ENCODE measurements at regions not wholly inside any gene's neighbourhood (a gene's known extent, or its start where the extent isn't known, plus 50 kb on each side); places are given as distances from the start of the nearest gene placed in this dataset.

DNA sequence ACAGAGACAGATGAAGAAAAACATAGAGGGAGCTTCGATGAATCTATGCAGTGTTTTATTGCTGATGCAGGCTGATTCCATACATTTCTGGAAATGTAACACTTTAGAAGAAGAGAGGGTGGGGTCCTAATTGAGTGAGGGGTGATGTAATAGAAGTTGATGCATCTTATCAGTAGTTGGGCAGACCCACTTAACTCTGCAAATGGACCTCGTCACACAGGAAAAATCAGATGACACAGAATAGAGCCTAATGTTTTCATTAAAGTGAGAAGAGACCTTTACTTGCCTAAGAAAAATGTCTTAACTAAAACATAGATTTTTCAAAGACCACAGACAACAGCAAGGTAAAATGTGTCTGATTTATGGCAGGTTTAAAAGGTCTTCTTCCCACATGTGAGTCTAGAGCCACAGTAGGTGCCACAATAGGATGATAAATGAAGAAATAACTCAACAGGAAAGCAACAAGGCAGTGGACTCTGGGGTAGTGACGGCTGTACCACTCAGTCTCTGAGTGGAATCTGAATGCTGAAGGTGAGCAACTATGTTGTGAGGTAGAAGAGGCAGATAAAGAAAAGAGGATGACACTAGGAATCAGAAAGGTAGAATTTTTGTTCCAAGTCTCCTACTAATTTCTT lies 414.7 kb upstream of the PIK3C3 start:
- no peak for DNase-seq (ENCODE audit: low spot score)

DNA sequence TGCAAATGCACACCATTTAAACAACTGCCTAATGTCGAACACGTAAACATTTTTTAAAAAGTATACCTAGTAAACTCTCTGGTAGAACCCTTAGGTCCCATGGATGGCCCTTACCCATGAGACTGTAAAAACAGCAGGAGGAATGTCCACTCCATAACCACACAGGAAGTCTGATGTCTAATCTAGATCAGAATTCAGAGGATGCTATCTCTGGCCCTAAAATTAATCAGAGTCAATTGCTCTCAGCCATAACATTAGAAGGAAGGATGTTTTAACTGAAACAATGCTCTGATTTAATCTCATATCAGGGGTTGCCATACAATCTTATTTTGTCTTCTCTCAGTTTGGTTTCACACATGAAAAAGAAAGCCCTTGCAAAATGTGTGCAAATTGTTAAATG lies 416.3 kb upstream of the PIK3C3 start:
- DNase-seq (ENCODE audit: low spot score): no peak

DNA sequence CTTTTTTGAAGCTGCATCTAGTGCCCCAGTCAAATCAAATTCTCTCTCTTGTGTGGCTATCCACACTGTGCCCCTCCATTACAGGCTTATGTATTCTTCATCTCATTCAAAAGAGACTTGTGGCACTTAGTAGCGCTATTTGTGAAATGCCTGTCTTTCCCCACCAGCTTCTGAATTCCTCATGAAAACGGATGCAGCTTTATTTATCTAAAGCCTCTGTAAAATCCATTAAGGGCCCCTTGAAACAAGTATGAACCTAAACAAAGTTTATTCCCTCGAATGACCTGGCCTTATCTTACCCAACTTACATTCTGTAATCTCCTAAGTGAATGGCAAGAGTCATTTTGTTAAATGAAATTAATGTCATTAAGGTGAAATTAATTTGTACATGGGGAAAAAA lies 417.4 kb upstream of the PIK3C3 start:
- no peak for DNase-seq (ENCODE audit: low spot score)

DNA sequence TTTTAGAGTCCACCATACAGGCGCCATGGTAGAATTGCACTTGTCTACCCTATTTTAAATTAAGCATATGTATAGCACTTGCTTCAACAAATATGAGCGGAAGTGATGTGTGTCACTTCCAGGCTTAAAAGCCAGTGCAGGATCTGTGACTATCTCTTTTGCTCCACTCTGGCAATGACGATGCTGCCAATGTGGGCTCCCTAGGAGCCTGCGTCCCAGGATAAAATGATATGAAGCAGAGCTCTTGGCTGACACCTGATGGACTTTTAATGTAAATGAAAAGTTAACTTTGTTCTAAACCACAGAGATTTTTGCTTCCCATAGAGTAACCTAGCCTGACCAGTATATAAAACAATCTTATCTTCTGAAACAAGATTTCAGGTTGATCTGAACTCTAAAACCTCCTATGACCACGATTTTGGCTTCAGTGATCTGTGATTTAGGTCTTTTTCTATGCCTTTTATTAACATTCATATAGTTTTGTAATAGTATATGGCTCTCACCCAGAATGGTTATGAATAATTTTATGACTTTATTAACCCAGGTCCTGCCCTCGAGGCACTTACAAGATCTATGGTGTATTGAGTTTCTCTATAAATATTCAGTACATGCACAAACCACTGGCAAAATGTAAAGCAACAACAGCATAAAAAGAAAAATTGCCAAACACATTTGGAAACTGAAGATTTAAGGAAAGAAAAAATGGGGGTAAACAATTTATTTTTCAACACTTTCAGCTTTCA lies 422.5 kb upstream of the PIK3C3 start:
- DNase-seq (ENCODE audit: low spot score): no peak

DNA sequence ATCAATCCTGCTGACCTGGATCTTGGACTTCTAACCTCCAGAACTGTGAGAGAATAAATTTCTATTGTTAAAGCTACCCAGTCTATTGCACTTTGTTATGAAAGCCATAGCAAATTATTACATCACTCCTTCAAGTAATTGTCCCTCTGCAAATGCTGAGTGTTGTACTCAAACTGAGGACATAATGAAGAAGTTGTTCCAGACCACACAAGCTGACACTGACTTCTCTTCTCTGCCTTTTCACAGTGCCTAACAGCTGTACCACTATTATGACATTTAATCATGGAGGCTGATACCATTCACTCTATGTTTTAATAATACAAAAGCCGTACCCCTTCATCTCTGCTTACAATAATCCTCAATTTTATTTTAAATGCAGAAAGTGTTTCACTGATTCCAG lies 424.1 kb upstream of the PIK3C3 start:
- no peak for DNase-seq (ENCODE audit: low spot score)

DNA sequence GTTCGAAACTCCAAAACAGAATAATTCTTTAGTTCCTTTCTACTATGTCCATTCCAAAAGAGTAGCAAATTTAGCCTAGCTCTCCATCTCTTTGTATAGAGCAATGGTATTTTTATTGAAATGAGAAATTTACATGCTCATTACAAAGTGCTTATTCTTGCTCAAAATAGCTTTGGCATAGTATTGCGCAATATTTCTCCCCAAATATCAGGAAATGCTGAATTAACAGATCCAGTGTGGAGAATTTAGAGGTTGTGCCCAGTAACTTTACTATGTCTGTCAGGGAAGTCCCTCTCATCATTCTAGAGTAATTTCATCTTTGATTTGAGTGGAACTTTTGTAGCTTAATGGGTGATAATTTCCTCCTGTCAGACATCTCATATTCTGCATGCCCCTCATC lies 425.9 kb upstream of the PIK3C3 start:
- no peak for DNase-seq (ENCODE audit: low spot score)

DNA sequence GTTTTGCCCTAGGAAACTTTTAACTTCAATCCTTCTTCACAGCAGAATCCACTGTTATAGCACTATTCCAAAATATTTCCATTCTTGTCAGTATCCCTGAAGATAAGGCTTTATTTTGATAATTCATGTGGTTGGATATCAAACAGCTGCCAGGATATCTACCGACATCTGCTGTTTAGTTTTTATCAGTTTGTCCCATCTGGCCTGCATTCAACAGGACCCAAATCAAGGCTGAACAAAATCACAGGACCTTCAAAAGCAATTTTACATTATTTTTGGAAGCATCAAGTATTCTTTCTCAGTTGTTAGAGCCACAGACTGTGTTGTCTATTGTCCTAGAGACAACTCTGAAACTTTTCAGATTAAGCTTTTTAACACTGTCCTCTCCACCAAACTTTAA lies 429.0 kb upstream of the PIK3C3 start:
- DNase-seq (ENCODE audit: low spot score): no peak

DNA sequence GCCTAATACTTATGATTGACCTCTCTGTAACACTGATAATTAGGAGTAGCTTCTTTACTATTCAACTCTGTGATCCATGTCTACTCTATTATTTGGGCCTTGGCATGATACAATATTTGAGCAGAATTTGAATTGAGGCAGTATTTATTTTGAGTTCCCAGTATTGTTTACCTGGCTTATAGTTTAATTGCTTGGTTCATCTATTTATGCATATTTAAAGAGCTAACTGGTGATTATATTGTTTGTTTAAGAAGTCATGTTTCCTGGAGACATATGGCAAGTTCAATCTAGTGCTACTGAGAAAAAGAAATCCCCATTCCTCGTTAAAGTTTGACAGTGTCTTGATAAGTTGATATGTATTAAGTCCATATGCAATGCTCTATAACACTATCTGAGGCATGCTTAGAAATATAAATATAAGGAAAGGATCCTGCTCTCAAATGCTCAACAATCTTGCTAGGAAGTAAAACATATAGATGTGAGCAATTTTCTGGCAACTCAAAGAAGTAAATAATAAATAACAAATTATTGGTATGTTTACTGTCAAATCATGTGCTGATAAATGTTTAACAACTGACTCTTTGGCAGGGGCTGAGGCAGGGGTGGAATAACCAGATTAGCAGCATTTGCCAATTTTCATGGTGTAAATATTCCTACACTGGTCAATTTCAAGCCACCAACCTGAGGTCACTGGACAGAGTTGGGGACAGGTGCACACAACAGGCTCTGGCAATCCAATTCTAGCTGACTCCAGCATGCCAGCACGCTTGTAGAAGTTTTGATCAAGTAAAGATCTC lies 430.2 kb upstream of the PIK3C3 start:
- no peak for DNase-seq (ENCODE audit: low spot score)

DNA sequence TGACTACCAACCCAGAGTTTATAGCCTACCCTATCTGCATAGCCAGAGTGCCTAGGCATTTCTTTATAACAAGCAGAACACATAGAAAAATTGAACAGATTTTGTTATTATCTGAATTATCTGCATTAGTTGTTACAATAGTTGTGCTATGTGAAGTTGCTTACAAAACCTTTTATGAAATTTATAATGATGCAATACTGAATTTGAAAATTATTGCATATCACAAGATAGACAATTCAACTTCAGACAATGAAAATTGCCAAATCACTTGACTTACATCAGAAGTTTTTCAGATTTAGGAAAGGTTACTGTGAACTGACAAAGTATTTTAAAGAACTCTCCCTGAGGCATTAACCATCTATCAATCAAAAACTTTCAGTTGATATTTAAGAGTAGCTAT lies 437.9 kb upstream of the PIK3C3 start:
- no peak for DNase-seq (ENCODE audit: low spot score)

DNA sequence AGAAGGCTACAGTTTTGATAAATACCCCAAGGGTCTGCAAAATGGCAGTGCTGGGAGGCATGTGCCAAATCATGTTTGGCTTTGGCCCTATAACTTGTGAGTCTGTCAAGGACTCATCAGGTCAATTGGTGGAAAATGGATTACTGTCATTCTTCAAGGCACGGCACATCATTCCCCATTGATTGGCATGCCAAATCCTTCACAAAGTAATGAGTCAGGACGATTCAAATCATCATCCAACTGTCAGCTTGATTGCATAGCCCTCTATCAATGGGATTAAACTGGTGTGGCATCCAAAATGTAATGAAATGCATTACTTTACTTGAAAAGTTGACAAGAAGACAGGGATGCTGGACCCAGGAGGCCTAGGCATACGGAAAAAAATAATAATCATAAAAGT lies 441.6 kb upstream of the PIK3C3 start:
- DNase-seq (ENCODE audit: low spot score): no peak

DNA sequence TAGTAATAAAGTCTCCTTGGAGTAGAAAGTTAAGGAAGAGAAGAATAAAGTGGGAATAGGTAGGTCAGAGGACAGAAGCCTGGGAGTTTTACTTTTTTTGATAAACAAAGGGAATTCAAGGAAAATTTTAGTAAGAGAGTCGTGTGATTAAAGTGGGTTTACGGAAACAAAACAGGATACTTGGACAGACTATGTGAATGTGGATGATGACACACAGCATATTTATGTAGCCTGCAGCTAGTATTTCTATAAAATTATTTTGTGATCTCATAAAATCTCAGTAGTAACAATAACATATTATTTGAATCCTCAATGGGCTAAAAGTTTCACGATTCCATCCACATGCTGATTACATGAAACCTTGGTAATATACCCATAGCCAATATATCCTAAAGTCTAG lies 450.7 kb upstream of the PIK3C3 start:
- DNase-seq (ENCODE audit: low spot score): no peak

DNA sequence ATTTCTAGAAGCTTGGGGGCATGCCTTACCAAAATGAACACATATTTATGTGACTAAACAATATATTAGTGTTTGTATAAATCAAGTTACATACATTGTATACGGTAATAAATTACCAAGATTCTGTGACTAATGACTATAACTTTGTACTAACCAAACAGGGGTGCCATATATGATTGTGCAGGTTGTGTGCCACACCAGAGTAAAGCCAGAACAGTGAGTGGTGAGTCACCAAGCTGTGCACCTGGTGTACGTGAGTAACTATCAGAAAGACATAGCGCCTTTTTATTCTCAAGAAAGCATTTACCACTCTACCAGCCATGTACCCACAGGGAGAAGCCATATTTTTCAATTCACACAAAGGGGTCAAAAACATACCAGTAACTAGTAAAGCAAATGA lies 453.2 kb upstream of the PIK3C3 start:
- DNase-seq (ENCODE audit: low spot score): no peak

DNA sequence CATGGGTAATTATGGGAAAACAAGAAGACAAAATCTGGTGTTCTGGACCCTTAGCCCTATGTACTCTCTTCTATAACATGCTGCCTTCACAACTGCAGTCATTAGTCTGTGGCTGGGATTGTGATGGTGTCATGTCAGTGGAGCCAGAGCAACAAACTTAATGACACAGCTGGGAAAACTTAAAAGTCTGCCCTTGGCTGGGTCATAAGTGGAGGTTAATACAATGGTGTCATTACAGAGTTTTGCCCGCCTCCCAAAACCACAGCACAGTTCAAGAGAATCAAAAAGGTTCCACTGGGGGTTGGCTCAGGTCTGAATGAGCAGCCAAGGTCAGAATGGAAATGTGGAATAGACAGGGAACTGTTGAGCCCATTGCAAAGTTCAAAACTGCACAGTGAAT lies 455.7 kb upstream of the PIK3C3 start:
- DNase-seq (ENCODE audit: low spot score): no peak

DNA sequence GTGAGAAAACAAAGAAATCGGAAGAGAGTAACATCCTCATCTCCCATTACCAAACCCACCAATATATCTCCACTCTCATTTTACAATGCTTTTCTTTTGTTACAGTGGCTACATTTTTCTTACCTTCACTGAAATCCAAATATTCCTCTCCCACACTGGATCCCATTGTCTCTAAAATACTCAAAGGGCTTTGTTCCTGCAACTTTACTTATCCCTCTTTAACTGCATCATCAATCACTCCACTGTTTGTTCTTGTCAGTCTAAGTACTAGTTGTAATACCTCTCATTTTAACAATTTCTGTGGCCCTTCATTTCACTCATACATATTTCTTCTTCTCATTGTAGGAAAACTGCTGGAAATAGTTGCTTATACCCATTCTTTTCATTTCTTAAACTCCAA lies 464.2 kb upstream of the PIK3C3 start:
- no peak for DNase-seq (ENCODE audit: low spot score)

DNA sequence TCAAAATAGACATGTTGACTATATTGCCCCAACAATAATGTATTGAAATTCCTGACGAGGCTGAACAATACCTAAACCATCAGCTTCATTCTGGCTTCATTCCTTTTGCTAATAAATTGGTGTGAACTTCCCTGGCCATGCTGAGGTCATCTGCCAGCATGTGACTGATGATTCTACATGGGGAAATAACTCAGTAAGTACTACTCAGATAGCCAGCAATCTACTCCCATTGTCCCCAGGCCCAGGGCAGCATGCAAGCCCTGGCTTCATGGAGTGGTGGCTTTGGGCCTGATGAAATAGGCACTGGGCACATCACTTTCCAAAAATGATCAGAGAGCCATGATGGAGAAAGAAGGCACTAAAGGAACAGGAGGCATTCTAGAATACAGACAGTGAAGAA lies 468.5 kb upstream of the PIK3C3 start:
- DNase-seq (ENCODE audit: low spot score): no peak

DNA sequence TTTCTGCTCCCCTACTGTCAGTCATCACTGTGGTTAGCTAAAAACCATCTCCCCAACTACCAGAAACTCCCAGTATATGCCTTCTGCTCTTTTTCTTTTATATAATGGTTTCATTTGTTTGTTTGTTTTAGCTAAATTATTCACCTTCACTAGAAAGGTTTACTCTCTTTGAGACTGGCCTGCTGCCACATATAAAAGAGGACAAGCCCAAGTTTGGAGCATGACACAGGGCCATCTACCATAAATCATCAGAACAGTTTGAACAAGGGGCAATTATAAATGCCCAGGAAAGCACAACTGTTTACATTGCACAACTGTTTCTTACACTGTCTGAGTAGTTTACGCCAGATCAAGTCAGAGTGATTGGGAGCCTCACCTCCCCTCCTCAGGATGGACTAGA lies 471.0 kb upstream of the PIK3C3 start:
- no peak for DNase-seq (ENCODE audit: low spot score)

DNA sequence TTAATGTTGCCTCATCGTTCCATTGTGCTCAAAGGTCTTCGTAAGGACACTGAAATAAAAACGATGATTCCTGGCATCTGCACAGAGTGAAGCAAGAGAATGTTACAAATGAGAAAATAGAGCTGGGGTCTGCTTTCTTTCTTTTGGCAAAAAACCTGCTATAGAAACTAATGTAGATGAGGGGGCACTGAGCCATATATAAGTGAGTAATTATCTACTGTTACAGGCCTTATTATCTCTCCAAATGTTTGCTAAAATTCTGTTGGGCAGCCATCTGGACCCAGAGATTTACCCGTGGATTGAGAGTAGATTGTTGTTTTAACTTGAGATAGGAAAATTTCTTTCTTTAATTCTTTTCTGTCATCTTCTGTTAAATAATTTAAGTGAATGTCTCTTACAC lies 472.5 kb upstream of the PIK3C3 start:
- DNase-seq (ENCODE audit: low spot score): no peak

DNA sequence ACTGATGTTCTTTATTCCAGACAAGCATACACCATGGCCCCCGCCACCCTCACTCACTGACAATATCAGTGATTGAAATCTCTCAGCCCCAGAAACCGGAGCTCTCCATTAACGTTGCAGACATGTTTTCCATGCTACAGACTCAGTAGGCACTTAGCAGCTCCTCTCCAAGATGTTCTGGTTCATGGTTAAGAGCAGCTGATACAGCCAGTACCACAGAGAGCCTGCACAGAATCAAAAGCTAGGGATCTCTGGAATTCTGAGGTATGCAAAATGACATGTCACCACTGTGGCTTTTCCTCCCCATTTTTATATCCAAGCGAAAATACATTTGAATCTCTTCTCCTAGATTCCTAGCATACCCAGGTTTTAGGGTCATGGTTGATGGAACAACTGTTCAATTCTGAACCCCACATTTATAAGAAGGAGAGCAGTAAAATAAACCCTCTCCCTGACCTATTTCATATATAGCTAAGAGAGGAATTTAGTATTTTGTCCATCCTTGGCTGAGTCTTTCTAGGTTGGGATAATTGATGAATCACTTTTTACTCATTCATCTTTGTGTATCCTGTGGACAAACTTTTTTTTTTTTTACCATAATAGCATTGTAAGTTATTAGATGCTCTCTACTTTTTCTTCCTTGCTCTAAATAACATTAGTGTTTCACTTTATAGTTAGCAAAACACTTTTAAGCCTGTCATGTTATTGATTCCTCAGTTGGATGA lies 488.4 kb upstream of the PIK3C3 start:
- no peak for DNase-seq (ENCODE audit: low spot score)

DNA sequence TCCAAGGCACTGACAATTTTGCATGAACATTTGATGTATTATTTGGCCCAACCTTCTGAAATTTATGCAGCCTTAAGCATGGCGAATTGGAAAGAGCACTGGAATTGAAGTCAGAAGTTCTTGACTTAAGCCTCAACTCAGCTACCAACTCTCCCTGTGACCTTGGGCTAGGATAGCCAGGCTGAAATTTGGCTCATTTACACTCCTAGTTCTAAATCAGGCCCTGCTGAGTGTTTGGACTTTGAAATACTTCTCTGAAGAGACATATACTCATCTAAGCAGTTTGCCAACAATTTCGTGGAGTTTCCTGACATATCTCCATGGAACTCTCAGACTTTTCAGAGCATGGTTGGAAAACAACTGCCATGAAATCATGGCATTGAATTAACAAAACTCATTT lies 489.6 kb upstream of the PIK3C3 start:
- DNase-seq (ENCODE audit: low spot score): no peak

DNA sequence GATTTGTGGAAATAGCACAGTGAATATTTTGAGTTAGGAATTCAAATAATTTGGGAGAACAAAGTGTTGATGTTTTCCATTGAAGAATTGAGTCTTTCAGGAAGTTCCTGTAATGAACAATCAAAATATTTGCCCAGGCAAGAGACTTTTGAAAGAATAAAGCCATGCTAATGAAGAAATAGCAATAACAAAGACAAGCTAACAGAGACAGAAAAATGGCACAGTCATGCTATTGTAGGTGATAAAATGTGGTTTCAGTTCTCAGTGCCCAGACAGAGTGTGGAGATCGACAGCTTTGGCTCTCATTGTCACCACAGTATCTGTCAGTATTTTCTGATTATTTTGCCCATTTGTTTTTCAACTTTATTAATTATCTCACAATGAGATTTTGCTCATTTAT lies 490.8 kb upstream of the PIK3C3 start:
- DNase-seq (ENCODE audit: low spot score): no peak

DNA sequence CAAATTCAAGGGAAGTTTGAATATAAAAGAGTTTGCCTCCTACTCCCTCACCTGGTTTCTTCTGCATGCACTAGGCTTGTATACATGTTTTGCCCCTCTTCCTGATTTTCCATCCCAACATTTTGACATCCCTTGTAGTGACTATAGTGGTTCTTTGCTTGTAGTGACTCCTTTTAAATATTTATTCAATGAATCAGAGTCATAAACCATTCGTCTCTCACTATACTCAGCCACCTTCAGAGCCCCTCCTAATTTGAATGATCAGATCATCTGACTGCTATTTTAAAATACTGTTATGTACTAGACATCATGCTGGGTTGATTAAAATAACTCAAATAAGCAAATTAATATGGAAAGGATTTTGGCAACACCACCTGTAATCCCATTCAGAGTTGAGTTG lies 492.1 kb upstream of the PIK3C3 start:
- DNase-seq (ENCODE audit: low spot score): no peak

DNA sequence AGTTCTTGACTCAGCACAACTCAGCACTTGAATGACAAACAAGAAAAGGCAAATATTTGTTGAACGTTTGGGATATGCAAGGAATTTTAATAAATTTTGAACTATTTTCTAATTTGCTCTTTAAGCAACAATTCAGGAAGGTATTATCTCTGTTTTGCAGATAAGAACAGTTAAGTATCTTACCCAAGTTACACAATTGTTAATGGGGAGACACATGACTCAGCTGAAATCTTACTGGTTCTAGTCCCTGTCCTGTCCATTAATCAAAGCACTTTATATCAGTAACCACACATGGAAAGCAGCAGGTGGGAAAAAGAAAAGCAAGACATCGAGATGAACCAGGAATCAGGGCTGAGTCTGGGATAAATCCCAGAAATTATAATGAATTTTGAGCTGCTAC lies 493.9 kb upstream of the PIK3C3 start:
- DNase-seq (ENCODE audit: low spot score): no peak

DNA sequence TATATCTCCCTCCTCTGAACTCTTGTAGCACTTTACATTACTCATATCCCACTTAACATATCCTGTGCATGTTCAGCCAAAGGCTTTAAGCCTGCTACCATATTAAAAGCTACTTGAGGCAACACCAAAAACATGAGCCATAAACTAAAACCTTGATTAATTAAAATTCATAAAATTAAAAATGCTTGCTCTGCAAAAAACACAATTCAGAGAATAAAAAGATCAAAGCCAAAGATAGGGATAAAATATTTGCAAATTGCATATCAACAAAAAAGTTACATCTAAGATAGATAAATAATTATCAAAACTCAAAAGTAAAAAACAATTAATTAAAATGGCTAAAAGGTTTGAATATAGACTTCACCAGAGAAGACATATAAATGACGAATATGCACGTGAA lies 495.4 kb upstream of the PIK3C3 start:
- DNase-seq (ENCODE audit: low spot score): no peak

All from Ammon's horn (tissue), 1 donor.